ENCODE measurements at regions not wholly inside any gene's neighbourhood (a gene's known extent, or its start where the extent isn't known, plus 50 kb on each side); places are given as distances from the start of the nearest gene placed in this dataset.

DNA sequence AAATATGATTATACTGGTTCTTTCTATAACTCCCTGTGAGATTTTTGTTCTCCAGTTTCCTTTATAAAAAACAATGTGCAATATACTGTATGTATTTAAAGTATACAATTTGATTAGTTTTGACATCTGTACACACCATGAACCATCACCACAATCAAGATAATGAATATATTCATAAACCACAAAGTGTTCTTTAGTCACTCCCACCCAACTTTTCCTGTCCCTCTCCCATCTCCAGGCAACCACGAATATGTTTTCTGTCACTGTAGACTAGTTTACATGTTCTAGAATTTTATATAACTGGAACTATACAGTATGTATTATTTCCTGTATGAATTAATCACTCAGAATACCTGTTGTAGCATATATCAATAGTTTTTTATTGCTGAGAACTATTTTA, 177.0 kb upstream of the MBNL1 start:
- TF ChIP-seq EZH2 (IDR thresholded peaks at IDR 0.05; ENCODE audit: borderline replicate concordance, low read depth, low read length, severe bottlenecking): no peak
- TF ChIP-seq, protein P1, sequence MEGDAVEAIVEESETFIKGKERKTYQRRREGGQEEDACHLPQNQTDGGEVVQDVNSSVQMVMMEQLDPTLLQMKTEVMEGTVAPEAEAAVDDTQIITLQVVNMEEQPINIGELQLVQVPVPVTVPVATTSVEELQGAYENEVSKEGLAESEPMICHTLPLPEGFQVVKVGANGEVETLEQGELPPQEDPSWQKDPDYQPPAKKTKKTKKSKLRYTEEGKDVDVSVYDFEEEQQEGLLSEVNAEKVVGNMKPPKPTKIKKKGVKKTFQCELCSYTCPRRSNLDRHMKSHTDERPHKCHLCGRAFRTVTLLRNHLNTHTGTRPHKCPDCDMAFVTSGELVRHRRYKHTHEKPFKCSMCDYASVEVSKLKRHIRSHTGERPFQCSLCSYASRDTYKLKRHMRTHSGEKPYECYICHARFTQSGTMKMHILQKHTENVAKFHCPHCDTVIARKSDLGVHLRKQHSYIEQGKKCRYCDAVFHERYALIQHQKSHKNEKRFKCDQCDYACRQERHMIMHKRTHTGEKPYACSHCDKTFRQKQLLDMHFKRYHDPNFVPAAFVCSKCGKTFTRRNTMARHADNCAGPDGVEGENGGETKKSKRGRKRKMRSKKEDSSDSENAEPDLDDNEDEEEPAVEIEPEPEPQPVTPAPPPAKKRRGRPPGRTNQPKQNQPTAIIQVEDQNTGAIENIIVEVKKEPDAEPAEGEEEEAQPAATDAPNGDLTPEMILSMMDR (IDR thresholded peaks at IDR 0.05; ENCODE audit: borderline replicate concordance, extremely low read depth, low read length, poor library complexity, severe bottlenecking): no peak

Data from DND-41 (cell line).